IMR-90 (cell line): ENCODE measurements at regions not wholly inside any gene's neighbourhood (a gene's known extent, or its start where the extent isn't known, plus 50 kb on each side); places are given as distances from the start of the nearest gene placed in this dataset.

ENCODE experiments used
- ATAC-seq: fragments of 200-7000 bp; cut with Tn5 transposase; 2 replicates; pipeline ENCODE4 v1.9.1; 2020; ENCODE audit warnings: low read depth, mild to moderate bottlenecking, moderate library complexity
- BruUV-seq: library from RNA; stranded (reverse); fragments of 400-500 nt; replicated peaks from 2 replicates; lab custom pipeline; 2021; lab: Mats Ljungman, UMichigan
- CTCF ChIA-PET: fragments of 300-600 bp; formaldehyde crosslinking; extraction: SDS; loops from one replicate; lab custom pipeline; 2021; ENCODE audit warnings: antibody characterized with exemption; lab: Yijun Ruan, JAX
- POLR2A ChIA-PET: fragments of 300-600 bp; sonication (Branson Sonifier 250); formaldehyde crosslinking; loops from one replicate; lab custom pipeline; 2022; ENCODE audit warnings: antibody characterized with exemption; ENCODE audit not compliant: unreplicated experiment; lab: Charles Lee
- DNase-seq: peaks from one replicate; pipeline ENCODE4 v3.0.0; 2013
- H2AFZ ChIP-seq: replicated peaks from 2 replicates; pipeline ENCODE3; 2013; ENCODE audit warnings: low read length, mild to moderate bottlenecking; ENCODE audit not compliant: poor library complexity
- H2AK5ac ChIP-seq: 2 replicates; pipeline ENCODE4 v1.6.1; 2013; ENCODE audit warnings: low read depth, low read length, inconsistent platforms
- H2AK9ac ChIP-seq: replicated peaks from 2 replicates; pipeline ENCODE3; 2013; ENCODE audit warnings: mild to moderate bottlenecking, low read depth, low read length, moderate library complexity; ENCODE audit not compliant: poor library complexity
- H2BK120ac ChIP-seq: 2 replicates; pipeline ENCODE4 v1.6.1; 2013; ENCODE audit warnings: low read depth, low read length, inconsistent platforms
- H2BK15ac ChIP-seq: 3 replicates; pipeline ENCODE4 v1.6.1; 2013; ENCODE audit warnings: low read depth, low read length, inconsistent platforms
- H2BK20ac ChIP-seq: 2 replicates; pipeline ENCODE4 v1.6.1; 2013; ENCODE audit warnings: low read depth, mild to moderate bottlenecking, inconsistent platforms, low read length, moderate library complexity
- H2BK5ac ChIP-seq: 2 replicates; pipeline ENCODE4 v1.6.1; 2013; ENCODE audit warnings: mild to moderate bottlenecking, low read depth, low read length, inconsistent platforms; ENCODE audit not compliant: poor library complexity, severe bottlenecking
- H3K14ac ChIP-seq: replicated peaks from 2 replicates; pipeline ENCODE4 v1.6.1; 2013; ENCODE audit warnings: low read depth, low read length, inconsistent platforms
- H3K18ac ChIP-seq: 2 replicates; pipeline ENCODE4 v1.6.1; 2013; ENCODE audit warnings: low read depth, low read length, control low read depth
- H3K23ac ChIP-seq: 2 replicates; pipeline ENCODE4 v1.6.1; 2013; ENCODE audit warnings: low read depth, low read length, inconsistent platforms
- H3K27ac ChIP-seq: 2 replicates; pipeline ENCODE4 v1.5.1; 2013; ENCODE audit warnings: mild to moderate bottlenecking, control low read depth, low read length; ENCODE audit not compliant: insufficient read depth
- H3K27me3 ChIP-seq: 2 replicates; pipeline ENCODE4 v1.6.1; 2013; ENCODE audit warnings: low read length; ENCODE audit not compliant: control insufficient read depth, insufficient read depth
- H3K36me3 ChIP-seq: 2 replicates; pipeline ENCODE4 v1.6.1; 2013; ENCODE audit warnings: low read length, mixed read lengths; ENCODE audit not compliant: control insufficient read depth, insufficient read depth
- H3K4ac ChIP-seq: 2 replicates; pipeline ENCODE4 v1.6.1; 2013; ENCODE audit warnings: low read depth, low read length, inconsistent platforms
- H3K4me1 ChIP-seq: 2 replicates; pipeline ENCODE4 v1.6.1; 2013; ENCODE audit warnings: low read length, mixed read lengths; ENCODE audit not compliant: control insufficient read depth, insufficient read depth
- H3K4me2 ChIP-seq: 2 replicates; pipeline ENCODE4 v1.6.1; 2013; ENCODE audit warnings: low read depth, mild to moderate bottlenecking, control low read depth, low read length, moderate library complexity
- H3K4me3 ChIP-seq: 2 replicates; pipeline ENCODE4 v1.5.1; 2013; ENCODE audit warnings: low read depth, mild to moderate bottlenecking, control low read depth, low read length, moderate library complexity; ENCODE audit not compliant: insufficient read depth
- H3K56ac ChIP-seq: 2 replicates; pipeline ENCODE4 v1.6.1; 2013; ENCODE audit warnings: low read length, inconsistent platforms; ENCODE audit not compliant: insufficient read depth; ENCODE audit errors: extremely low read depth
- H3K79me1 ChIP-seq, 2 experiments: 2 replicates each; pipeline ENCODE4 v1.6.1; 2013; ENCODE audit warnings: low read length in 2 of 2, inconsistent platforms in 1 of 2, low read depth in 1 of 2
- H3K9ac ChIP-seq: 2 replicates; pipeline ENCODE4 v1.6.1; 2013; ENCODE audit warnings: low read depth, low read length, control low read depth
- H3K9me1 ChIP-seq: 2 replicates; pipeline ENCODE4 v1.6.1; 2013; ENCODE audit warnings: low read length, inconsistent platforms; ENCODE audit not compliant: insufficient read depth
- H3K9me3 ChIP-seq: 2 replicates; pipeline ENCODE4 v1.6.1; 2013; ENCODE audit warnings: low read length; ENCODE audit not compliant: control insufficient read depth, insufficient read depth
- H4K20me1 ChIP-seq: 2 replicates; pipeline ENCODE4 v1.6.1; 2013; ENCODE audit warnings: low read length, inconsistent platforms; ENCODE audit not compliant: insufficient read depth
- H4K5ac ChIP-seq: 2 replicates; pipeline ENCODE4 v1.6.1; 2013; ENCODE audit warnings: mild to moderate bottlenecking, low read depth, low read length, control low read depth
- H4K8ac ChIP-seq, 2 experiments: 2 replicates each; pipeline ENCODE4 v1.6.1; 2013; ENCODE audit warnings: low read depth in 2 of 2, low read length in 2 of 2, control low read depth in 1 of 2, inconsistent platforms in 1 of 2
- H4K91ac ChIP-seq: 2 replicates; pipeline ENCODE4 v1.6.1; 2013; ENCODE audit warnings: low read depth, low read length, inconsistent platforms; ENCODE audit not compliant: insufficient read depth
- CEBPB ChIP-seq: IDR thresholded peaks from 2 replicates; pipeline ENCODE4 v1.6.1; 2012; ENCODE audit warnings: low read depth, low read length, improper control_type of control experiment
- FOS ChIP-seq: fragments of 150-350 bp; IDR thresholded peaks from 2 replicates; pipeline ENCODE4 v1.6.1; 2016; ENCODE audit warnings: low read depth, low read length
- MAZ ChIP-seq: IDR thresholded peaks from 2 replicates; pipeline ENCODE4 v1.6.1; 2012; ENCODE audit warnings: low read depth, mild to moderate bottlenecking, low read length, improper control_type of control experiment, moderate library complexity, borderline replicate concordance
- NFE2L2 ChIP-seq: fragments of 150-350 bp; IDR thresholded peaks from 2 replicates; pipeline ENCODE4 v1.6.1; 2016; ENCODE audit warnings: low read depth, mild to moderate bottlenecking, low read length
- RAD21 ChIP-seq: IDR thresholded peaks from 2 replicates; pipeline ENCODE4 v1.6.1; 2012; ENCODE audit warnings: low read length, improper control_type of control experiment
- WGBS, 2 experiments: methylation state at CpG; one replicate each; pipeline versions ENCODE4 v1.1.5 to v1.1.7; 2013; ENCODE audit warnings: missing lambda C conversion rate in 2 of 2; ENCODE audit not compliant: insufficient read length in 1 of 2; ENCODE audit errors: extremely low coverage in 2 of 2; 5-methylcytosine and 5-hydroxymethylcytosine counted together
- dilution Hi-C: fragments of 300-500 bp; cut with HindIII; formaldehyde crosslinking; loops from one replicate; pipeline ENCODE4 v1.14.3; 2018; ENCODE audit warnings: low sequenced_read_pairs; ENCODE audit not compliant: unreplicated experiment
- in situ Hi-C: fragments of 300-500 bp; cut with MboI; formaldehyde crosslinking; loops from 3 replicates; pipeline ENCODE4 v1.14.3; 2019; ENCODE audit warnings: low sequenced_read_pairs, inconsistent platforms, mixed read lengths
- intact Hi-C: fragments of 100-400 bp; cut with micrococcal nuclease; formaldehyde crosslinking; loops from 2 replicates; pipeline ENCODE4 v1.10.0; 2022

DNA sequence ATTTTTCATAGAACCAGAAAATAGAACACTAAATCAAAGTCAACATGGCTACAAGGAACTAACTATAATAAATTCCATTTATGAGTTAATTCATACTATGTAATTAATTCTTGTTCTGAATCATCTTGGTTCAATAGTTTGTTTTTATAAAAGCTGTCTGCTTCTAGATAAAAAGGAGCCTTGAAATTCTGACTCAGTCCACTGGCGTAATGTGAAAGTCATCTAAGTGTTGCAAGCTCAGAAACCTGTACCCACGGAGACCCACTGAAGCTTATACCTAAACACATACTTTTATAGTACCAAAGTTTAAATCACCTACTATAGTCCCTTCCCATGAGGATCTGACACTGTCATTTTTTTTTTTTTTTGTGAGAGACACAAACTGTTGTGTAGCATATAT lies 489.4 kb downstream of the SEMA3D start:
- Histone ChIP-seq H3K56ac (no peak overlapping the region; the same call in 1 of the 2 replicates), H2BK20ac (no peak overlapping the region), H2AK5ac (no peak overlapping the region), H2BK120ac (no peak overlapping the region), H2AFZ (no peak overlapping the region), H2BK15ac (no peak overlapping the region), H3K9ac (no peak overlapping the region), H3K9me1 (peaks cover 3% of the 10 kb centered on the region), H3K4me1 (peaks cover 4% of the 10 kb centered on the region; the same call in 1 of the 2 replicates), H2AK9ac (no peak overlapping the region), H3K27me3 (no peaks in the 10 kb centered on the region), H3K36me3 (no peaks in the 10 kb centered on the region), H3K79me1 (no peaks in the 10 kb centered on the region), H3K18ac (no peak overlapping the region), H3K4ac (no peak overlapping the region), H4K8ac (no peak overlapping the region), H3K23ac (no peak overlapping the region), H3K9me3 (no peaks in the 10 kb centered on the region), H3K27ac (no peak overlapping the region), H3K4me3 (no peak overlapping the region), H4K91ac (no peak overlapping the region), H4K5ac (no peak overlapping the region), H3K4me2 (no peak overlapping the region; the same call in 1 of the 2 replicates), H2BK5ac (peak overlapping the region; percentile 77), H3K14ac (no peak overlapping the region), H4K20me1 (no peaks in the 10 kb centered on the region)
- intact Hi-C loops: no loop called here
- BruUV-seq: no TSS peak
- dilution Hi-C loops: no loop called here
- WGBS, 2 experiments: no CpG with 5 or more reads among the region's 2 CpGs
- peak; percentile 96 for DNase-seq
- TF ChIP-seq RAD21 (no peak), CEBPB (peak; percentile 97), NFE2L2 (peak; percentile 14; the same call in 1 of the 2 replicates), MAZ (no peak), FOS (peak; percentile 89)
- ATAC-seq: peak; percentile 74
- ChIA-PET CTCF (no interaction called here), POLR2A (interaction anchor here (0.6 kb wide), 2 partner anchors 91 to 1134 kb away, joined by 3 to 7 read pairs; no protein-coding TSS in a partner anchor)
- in situ Hi-C loops: no loop called here
